HG02623 (cell line): ENCODE measurements at regions not wholly inside any gene's neighbourhood (a gene's known extent, or its start where the extent isn't known, plus 50 kb on each side); places are given as distances from the start of the nearest gene placed in this dataset.

ENCODE experiments used
- ATAC-seq: cut with Tn5 transposase; IDR thresholded peaks from one replicate; pipeline ENCODE4 v1.9.1; 2021; ENCODE audit warnings: moderate library complexity; ENCODE audit not compliant: unreplicated experiment

GRCh38 chr11:32315121-32315520 is 120.2 kb downstream of the WT1 start:
- no peak for ATAC-seq

GRCh38 chr11:32316232-32316631 is 119.1 kb downstream of the WT1 start:
- ATAC-seq, result no peak

- no peak for ATAC-seq
Observed at GRCh38 chr11:32316858-32317642, 118.3 kb downstream of the WT1 start.

- ATAC-seq, result no peak
Observed at GRCh38 chr11:32317643-32318042, 117.7 kb downstream of the WT1 start.

GRCh38 chr11:32318071-32319055 is 117.0 kb downstream of the WT1 start:
- no peak for ATAC-seq

GRCh38 chr11:32323814-32324130 is 111.6 kb downstream of the WT1 start:
- no peak for ATAC-seq

- ATAC-seq, result no peak
Observed at GRCh38 chr11:32325187-32325586, 110.2 kb downstream of the WT1 start.

GRCh38 chr11:32325725-32326124 is 109.6 kb downstream of the WT1 start:
- ATAC-seq, result no peak

- ATAC-seq, result no peak
Observed at GRCh38 chr11:32326522-32326921, 108.8 kb downstream of the WT1 start.

- no peak for ATAC-seq
Observed at GRCh38 chr11:32328392-32328791, 106.9 kb downstream of the WT1 start.

GRCh38 chr11:32331098-32331497 is 104.2 kb downstream of the WT1 start:
- no peak for ATAC-seq

- ATAC-seq, result no peak
Observed at GRCh38 chr11:32331792-32332191, 103.5 kb downstream of the WT1 start.

GRCh38 chr11:32332990-32333319 is 102.4 kb downstream of the WT1 start:
- ATAC-seq, result no peak

- ATAC-seq, result no peak
Observed at GRCh38 chr11:32333320-32333991, 101.9 kb downstream of the WT1 start.

GRCh38 chr11:32334822-32335221 is 100.5 kb downstream of the WT1 start:
- ATAC-seq, result no peak
